Osteoblast (primary cell): ENCODE measurements at regions not wholly inside any gene's neighbourhood (a gene's known extent, or its start where the extent isn't known, plus 50 kb on each side); places are given as distances from the start of the nearest gene placed in this dataset.
A peak's percentile ranks its signal among the peaks of the same experiment; 100 is the strongest.

ENCODE experiments used
- DNase-seq: peaks from one replicate; pipeline ENCODE4 v3.0.0; 2011; ENCODE audit warnings: low spot score, mixed read lengths; ENCODE audit not compliant: insufficient read length; ENCODE audit errors: missing footprints
- H2AFZ ChIP-seq: 2 replicates; pipeline ENCODE4 v1.6.0; 2011; ENCODE audit warnings: mild to moderate bottlenecking, low read length
- H3K27ac ChIP-seq: 2 replicates; pipeline ENCODE4 v1.5.1; 2011; ENCODE audit warnings: mild to moderate bottlenecking, low read depth, low read length, moderate library complexity
- H3K27me3 ChIP-seq: 2 replicates; pipeline ENCODE4 v1.6.0; 2012; ENCODE audit warnings: mild to moderate bottlenecking, control low read depth, inconsistent platforms, low read length, moderate library complexity; ENCODE audit not compliant: insufficient read depth
- H3K36me3 ChIP-seq: 2 replicates; pipeline ENCODE4 v1.5.1; 2011; ENCODE audit warnings: mild to moderate bottlenecking, low read length, control low read depth, moderate library complexity; ENCODE audit not compliant: insufficient read depth
- H3K4me1 ChIP-seq: 2 replicates; pipeline ENCODE4 v1.5.1; 2011; ENCODE audit warnings: mild to moderate bottlenecking, low read length, control low read depth, moderate library complexity; ENCODE audit not compliant: insufficient read depth
- H3K4me2 ChIP-seq: 2 replicates; pipeline ENCODE4 v1.6.0; 2011; ENCODE audit warnings: mild to moderate bottlenecking, low read length; ENCODE audit not compliant: insufficient read depth
- H3K4me3 ChIP-seq: fragments of 200-600 bp; sonication (generic); 3 replicates; pipeline ENCODE4 v1.5.1; 2012; ENCODE audit warnings: mild to moderate bottlenecking, low read length, inconsistent platforms; ENCODE audit not compliant: insufficient read depth
- H3K79me2 ChIP-seq: 2 replicates; pipeline ENCODE4 v1.6.0; 2012; ENCODE audit warnings: mild to moderate bottlenecking, low read length, control low read depth, inconsistent platforms; ENCODE audit not compliant: insufficient read depth
- H3K9me3 ChIP-seq: 2 replicates; pipeline ENCODE4 v1.5.1; 2011; ENCODE audit warnings: low read depth, low read length, control low read depth
- H4K20me1 ChIP-seq: 2 replicates; pipeline ENCODE4 v1.6.0; 2012; ENCODE audit warnings: mild to moderate bottlenecking, low read length, control low read depth; ENCODE audit not compliant: insufficient read depth
- CTCF ChIP-seq: IDR thresholded peaks from 2 replicates; pipeline ENCODE4 v1.5.1; 2011; ENCODE audit warnings: mild to moderate bottlenecking, low read depth, low read length, moderate library complexity; ENCODE audit errors: extremely low read depth

GRCh38 chr12:124401704-124402221, 106.9 kb downstream of the RFLNA start:
- no peak overlapping the region for H3K27ac ChIP-seq
- no peaks in the 10 kb centered on the region for H3K9me3 ChIP-seq
- H3K27me3 ChIP-seq: no peaks in the 10 kb centered on the region
- H3K4me3 ChIP-seq: no peak overlapping the region
- TF ChIP-seq CTCF: no peak
- peaks cover 56% of the 10 kb centered on the region for H4K20me1 ChIP-seq
- H3K4me2 ChIP-seq: no peak overlapping the region
- no peak overlapping the region for H2AFZ ChIP-seq
- H3K79me2 ChIP-seq: peaks cover 9% of the 10 kb centered on the region
- H3K36me3 ChIP-seq: peaks cover 34% of the 10 kb centered on the region
- DNase-seq: no peak
- H3K4me1 ChIP-seq: peaks cover 10% of the 10 kb centered on the region

GRCh38 chr12:124400124-124400523, 105.2 kb downstream of the RFLNA start:
- no peak for DNase-seq
- no peak overlapping the region for H3K27ac ChIP-seq
- H3K4me2 ChIP-seq: no peak overlapping the region
- peaks cover 10% of the 10 kb centered on the region for H3K4me1 ChIP-seq
- no peaks in the 10 kb centered on the region for H3K27me3 ChIP-seq
- peaks cover 51% of the 10 kb centered on the region for H4K20me1 ChIP-seq
- no peaks in the 10 kb centered on the region for H3K9me3 ChIP-seq
- no peak for TF ChIP-seq CTCF
- peaks cover 3% of the 10 kb centered on the region for H3K79me2 ChIP-seq
- no peak overlapping the region for H2AFZ ChIP-seq
- H3K36me3 ChIP-seq: peaks cover 27% of the 10 kb centered on the region
- no peak overlapping the region for H3K4me3 ChIP-seq

GRCh38 chr12:124399622-124400021, 104.7 kb downstream of the RFLNA start:
- H3K27ac ChIP-seq: no peak overlapping the region
- no peaks in the 10 kb centered on the region for H3K79me2 ChIP-seq
- peaks cover 31% of the 10 kb centered on the region for H3K36me3 ChIP-seq
- peaks cover 9% of the 10 kb centered on the region for H3K4me1 ChIP-seq
- H3K4me2 ChIP-seq: no peak overlapping the region
- peaks cover 50% of the 10 kb centered on the region for H4K20me1 ChIP-seq
- peak; percentile 58 for TF ChIP-seq CTCF
- no peak overlapping the region for H2AFZ ChIP-seq
- DNase-seq: peak; percentile 95
- H3K9me3 ChIP-seq: no peaks in the 10 kb centered on the region
- no peaks in the 10 kb centered on the region for H3K27me3 ChIP-seq
- H3K4me3 ChIP-seq: no peak overlapping the region

- peaks cover 2% of the 10 kb centered on the region for H3K4me1 ChIP-seq
- no peak overlapping the region for H3K4me2 ChIP-seq
- H3K27ac ChIP-seq: no peak overlapping the region
- no peaks in the 10 kb centered on the region for H3K79me2 ChIP-seq
- H3K27me3 ChIP-seq: no peaks in the 10 kb centered on the region
- peaks cover 38% of the 10 kb centered on the region for H3K36me3 ChIP-seq
- H2AFZ ChIP-seq: no peak overlapping the region
- H3K4me3 ChIP-seq: no peak overlapping the region
- TF ChIP-seq CTCF: no peak
- H4K20me1 ChIP-seq: peaks cover 42% of the 10 kb centered on the region
- no peaks in the 10 kb centered on the region for H3K9me3 ChIP-seq
- DNase-seq: no peak
Observed at GRCh38 chr12:124398578-124399227, 103.8 kb downstream of the RFLNA start.
